Inflammatory macrophage treated with lipopolysaccharide for 1 hour (primary cell): ENCODE measurements at regions not wholly inside any gene's neighbourhood (a gene's known extent, or its start where the extent isn't known, plus 50 kb on each side); places are given as distances from the start of the nearest gene placed in this dataset.
A peak's percentile ranks its signal among the peaks of the same experiment; 100 is the strongest.
"Not testable (repeated sequence)": the region's sequence is repeated elsewhere in the genome, so short reads cannot be mapped to it uniquely, and the experiment has no call there.

Experiments
- DNase-seq, 2 donors: peaks; one replicate each; pipeline ENCODE4 v3.0.0-alpha.2; 2020 to 2022

GRCh38 chr4:19575924-19576323 lies 675.8 kb upstream of the SLIT2 start:
- peak in 1 of 2 donors; percentile 1 for DNase-seq

- no peak for DNase-seq
Observed at GRCh38 chr4:19566041-19566440, 685.7 kb upstream of the SLIT2 start.

GRCh38 chr4:19562456-19562855 lies 689.2 kb upstream of the SLIT2 start:
- DNase-seq = no peak

GRCh38 chr4:19557161-19557560 lies 694.5 kb upstream of the SLIT2 start:
- DNase-seq = no peak

DNA sequence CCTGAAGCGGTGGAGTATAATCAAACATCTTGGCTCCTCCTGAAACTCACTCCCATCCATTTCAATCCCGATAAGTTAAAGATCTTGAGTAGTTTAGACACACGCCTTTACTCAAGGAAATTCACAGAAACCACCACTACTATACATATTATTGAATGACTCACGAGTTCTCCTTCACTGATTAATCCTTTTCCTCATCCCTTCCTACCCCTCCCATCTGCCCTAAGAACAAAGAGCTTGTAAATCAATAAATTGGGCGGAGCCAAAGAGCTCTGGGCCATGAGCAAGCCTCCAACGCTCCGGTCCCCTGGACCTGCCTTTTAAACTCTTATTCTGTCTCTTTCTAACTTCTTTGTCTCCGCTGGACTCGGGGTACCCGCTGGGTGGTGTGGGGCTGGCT lies 695.4 kb upstream of the SLIT2 start:
- DNase-seq = not testable (repeated sequence)

DNA sequence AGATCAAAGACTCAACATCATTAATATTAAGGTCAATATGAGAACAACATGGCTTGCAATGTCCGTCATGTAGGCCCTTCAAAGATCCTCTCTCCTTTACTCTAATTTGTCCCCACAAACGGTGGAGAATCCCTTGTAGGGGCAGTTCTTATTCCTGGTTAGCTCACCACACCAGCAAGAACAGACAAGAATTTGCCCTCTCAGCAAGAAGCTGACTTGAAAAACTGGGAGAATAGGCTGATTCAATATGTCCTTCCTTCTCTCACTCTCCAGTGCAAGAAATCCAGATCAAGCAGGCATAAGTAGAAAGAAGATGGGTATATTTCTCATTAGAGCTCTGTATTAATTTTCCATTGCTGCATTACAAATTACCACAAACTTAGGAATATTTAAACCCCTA lies 704.2 kb upstream of the SLIT2 start:
- no peak for DNase-seq

DNA sequence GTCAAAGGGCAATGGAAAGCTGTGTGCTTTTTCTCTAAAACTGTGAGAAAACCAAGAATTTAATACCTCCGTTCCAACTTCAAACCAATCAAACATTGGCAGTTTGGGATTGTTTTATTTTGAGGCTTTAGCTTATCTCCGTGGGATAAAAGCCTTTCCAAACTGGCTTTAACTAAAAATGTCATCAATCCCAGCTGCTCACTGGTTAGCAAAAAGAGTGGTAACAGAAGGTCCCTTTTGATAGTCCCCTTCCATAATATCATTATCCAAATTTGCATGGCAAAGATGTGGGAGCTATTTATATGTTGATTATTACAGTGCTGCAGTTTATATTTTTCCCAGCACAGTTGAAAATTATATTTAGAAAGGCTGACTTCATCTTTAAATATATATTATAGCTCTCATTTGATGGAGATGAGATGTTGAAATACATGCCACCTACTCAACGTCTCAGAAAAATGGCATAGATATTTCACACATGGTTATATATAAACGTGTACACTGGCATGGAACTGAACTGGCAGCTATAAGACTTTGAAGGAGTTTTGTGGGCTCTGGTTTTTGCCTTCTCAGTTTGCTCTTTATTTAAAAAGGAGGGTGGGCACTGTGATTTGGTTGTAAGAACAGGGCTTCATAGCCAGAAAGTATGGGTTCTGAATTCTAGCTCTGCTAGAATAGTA lies 707.1 kb upstream of the SLIT2 start:
- DNase-seq = no peak

GRCh38 chr4:19540859-19541540 lies 710.7 kb upstream of the SLIT2 start:
- no peak for DNase-seq

DNA sequence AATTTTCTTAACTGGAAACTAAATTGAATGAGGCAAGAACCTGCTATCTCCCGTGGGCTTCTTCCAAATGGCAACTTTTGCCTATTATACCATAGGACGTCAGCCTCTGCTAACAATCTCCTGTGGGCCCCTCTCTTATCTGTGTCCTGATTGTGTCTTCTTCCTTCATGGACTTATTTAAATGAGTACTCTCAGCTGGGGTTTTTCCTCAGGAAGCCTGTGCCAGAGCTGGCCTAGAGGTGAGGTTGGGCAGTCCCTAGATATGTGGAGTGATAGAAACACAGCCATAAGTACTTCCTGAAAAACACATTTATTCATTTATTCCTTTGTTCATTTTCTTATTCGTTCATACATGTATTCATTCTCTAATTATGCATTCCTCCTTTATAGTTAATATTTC lies 712.5 kb upstream of the SLIT2 start:
- DNase-seq = no peak

- no peak for DNase-seq
Observed at GRCh38 chr4:19534159-19534558, 717.5 kb upstream of the SLIT2 start.

- no peak for DNase-seq
Observed at GRCh38 chr4:19531906-19532848, 719.5 kb upstream of the SLIT2 start.

GRCh38 chr4:19523964-19524363 lies 727.7 kb upstream of the SLIT2 start:
- DNase-seq = no peak

DNA sequence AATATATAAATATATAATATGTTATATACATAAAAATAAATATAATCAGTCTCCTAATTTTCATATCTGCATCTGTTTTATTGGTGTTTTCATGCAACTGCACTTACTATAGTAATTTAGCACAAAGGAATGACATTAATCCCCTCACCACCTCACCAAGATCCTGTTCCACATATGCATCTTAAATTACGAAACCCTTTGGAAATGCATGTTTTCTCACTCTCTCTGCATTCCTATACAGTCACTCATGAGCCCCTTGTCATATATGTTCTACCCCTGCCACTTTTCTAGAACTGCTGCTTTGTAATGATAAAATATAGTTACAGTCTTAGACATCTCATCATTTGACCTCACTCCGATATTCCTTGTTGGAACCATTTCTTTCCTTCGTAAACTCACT lies 728.7 kb upstream of the SLIT2 start:
- no peak for DNase-seq

DNA sequence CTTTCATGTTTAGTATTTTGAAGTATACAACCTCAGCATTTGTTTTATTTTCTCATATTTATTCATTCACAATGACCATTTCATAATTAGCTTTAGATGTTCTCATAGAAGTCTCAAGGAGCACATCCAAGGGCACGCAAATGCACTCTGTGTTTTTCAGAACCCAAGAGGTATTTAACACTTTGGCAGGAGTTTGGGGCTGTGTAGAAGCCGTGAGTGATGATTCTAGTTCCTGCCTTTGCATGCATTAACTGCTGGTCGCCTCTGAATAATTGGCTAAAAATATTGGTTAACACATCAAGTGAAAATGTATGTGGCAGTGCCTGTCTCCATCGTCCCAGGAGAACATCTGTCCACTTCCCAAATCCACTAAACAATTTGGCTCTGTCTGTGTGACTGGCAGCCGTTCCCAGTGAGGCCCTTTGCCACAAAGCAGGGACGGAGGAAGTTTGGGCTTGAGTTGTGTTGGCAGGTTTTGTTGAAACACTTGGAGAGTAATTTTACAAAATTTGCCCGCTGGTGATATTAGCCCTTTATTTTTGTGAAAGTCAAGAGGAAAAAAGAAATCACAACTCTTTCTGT lies 730.7 kb upstream of the SLIT2 start:
- no peak for DNase-seq

DNA sequence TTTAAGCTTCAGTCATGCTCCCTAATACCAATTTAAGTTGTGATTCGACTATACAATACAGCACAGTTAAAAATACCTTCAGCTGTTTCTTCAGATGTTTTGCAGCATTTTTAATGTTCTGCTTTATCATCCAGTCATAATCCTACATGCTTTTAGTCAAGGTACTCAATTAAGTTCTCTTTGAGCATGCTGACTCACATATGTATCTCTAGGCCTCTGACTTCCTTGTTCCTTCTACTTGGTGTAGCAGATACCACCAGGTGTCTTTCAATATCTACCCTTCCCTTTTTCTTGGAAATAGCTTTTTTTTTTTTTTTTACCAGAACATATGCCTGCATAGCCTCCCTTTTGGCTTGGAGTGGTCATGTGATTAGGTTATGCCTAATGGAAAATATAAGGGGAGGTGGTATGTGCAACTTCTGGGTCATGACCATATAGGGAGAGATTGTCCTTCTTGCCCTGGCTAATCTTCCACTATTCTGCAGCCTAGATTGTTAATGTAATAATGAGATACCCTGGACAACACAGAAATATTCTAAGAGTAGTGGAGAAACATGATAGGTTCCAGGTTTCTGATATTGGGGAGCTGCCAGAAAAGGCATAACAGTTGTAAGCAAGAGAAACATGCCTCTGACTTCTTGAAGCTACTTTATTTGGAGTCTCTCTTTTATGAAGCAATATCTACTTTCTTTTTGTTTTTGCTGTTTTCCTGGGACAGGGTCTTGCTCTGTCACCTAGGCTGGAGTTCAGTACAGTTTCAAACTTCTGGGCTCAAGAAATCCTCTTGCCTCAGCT lies 737.2 kb upstream of the SLIT2 start:
- no peak for DNase-seq

DNA sequence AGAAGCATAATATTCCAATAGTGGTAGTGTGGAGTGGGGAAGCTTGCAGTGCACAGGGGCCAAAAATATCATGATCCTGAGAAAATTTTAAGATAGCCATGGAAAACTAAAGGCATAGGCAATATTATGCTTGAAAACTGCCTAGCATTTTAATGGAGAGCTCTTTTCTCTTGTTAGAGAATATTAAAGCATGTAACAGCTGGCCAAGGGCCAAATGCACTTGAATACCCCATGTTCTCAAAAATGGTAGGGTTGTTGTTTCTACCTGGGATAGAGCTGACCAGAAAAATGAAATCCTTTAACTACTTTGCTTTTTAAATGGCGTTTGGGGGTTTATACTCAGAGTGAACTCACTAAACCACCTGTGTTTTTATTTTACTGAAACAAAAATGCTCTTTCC lies 739.6 kb upstream of the SLIT2 start:
- DNase-seq = no peak

GRCh38 chr4:19510993-19511392 lies 740.7 kb upstream of the SLIT2 start:
- no peak for DNase-seq

- DNase-seq = no peak
Observed at GRCh38 chr4:19508442-19508841, 743.3 kb upstream of the SLIT2 start.

DNA sequence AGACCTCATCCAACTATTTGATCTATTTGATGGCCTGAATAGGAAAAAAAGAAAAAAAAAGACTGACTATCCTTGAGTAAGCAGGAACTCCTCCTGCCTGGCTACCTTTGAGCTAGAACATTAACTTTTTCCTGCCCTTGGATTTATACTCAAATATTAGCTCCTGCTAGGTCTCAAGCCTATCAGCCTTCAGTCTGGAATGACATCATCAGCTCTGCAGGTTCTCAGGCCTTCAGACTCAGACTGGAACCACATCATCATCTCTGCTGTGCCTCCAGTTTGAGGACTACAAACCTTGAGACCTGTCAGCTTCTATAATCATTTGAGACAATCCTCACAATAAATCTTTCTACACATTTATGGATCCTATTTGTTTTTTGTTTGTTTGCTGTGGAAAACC lies 754.0 kb upstream of the SLIT2 start:
- DNase-seq = no peak

GRCh38 chr4:19496756-19497155 lies 754.9 kb upstream of the SLIT2 start:
- DNase-seq = no peak

DNA sequence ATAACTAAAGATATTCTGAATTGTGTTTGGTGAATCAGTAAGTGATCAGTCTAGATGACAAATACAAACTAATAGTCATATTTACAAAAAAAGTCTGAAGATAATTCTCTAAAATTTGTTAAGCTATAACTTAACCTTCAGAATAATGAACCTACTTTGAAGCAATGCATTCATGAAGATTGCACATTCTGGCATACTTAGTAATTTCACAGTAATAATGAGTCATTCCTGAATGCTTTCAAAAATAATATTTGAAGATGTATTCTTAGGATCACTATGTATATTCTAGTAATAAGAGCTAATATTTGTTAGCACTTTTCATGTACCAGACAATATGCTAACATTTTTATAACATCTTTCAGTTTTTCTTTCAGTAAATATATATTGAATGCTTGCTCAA lies 756.7 kb upstream of the SLIT2 start:
- no peak for DNase-seq

DNA sequence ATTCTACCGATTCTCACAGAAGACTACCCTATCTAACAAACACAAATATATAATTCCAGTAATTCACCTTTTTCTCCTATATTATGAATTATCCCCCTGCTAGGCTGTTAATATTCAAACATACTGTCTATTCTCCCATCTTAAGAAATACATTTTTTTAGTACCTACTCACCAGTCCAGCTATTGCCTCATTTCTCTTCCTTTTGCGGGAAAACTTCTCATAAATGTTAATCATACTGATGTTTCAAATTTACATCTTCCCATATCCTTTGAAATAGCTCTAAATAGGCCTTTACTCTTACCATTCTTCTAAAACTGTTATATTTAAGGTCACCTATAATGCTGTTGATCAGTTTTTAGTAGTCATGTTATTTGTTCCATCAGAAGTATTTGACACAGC lies 759.1 kb upstream of the SLIT2 start:
- DNase-seq = no peak

GRCh38 chr4:19486400-19486799 lies 765.3 kb upstream of the SLIT2 start:
- no peak for DNase-seq
